HEK293 (cell line): ENCODE measurements at regions not wholly inside any gene's neighbourhood (a gene's known extent, or its start where the extent isn't known, plus 50 kb on each side); places are given as distances from the start of the nearest gene placed in this dataset.
"Not testable (repeated sequence)": the region's sequence is repeated elsewhere in the genome, so short reads cannot be mapped to it uniquely, and the experiment has no call there.

ENCODE experiments used
- CTCF ChIA-PET: fragments of 350-600 bp; formaldehyde crosslinking; extraction: SDS; loops from one replicate; lab custom pipeline; 2021; ENCODE audit warnings: antibody characterized with exemption; lab: Yijun Ruan, JAX
- POLR2A ChIA-PET: fragments of 300-600 bp; formaldehyde crosslinking; extraction: SDS; loops from one replicate; lab custom pipeline; 2020; ENCODE audit warnings: antibody characterized with exemption, inconsistent platforms; lab: Yijun Ruan, JAX
- H3K27ac ChIP-seq: fragments of 200-500 bp; sonication (Bioruptor generic); 2 replicates; pipeline ENCODE4 v1.5.1; 2014; ENCODE audit warnings: low read depth, low read length, control low read depth, inconsistent platforms; ENCODE audit errors: extremely low read depth
- H3K36me3 ChIP-seq, 2 experiments: fragments of 200-500 bp in 1 of 2; sonication (Bioruptor generic) in 1 of 2; 1 replicate in 1 of 2; 2 replicates in 1 of 2; pipeline ENCODE4 v1.5.1; 2014 to 2017; ENCODE audit warnings: inconsistent platforms in 2 of 2, low read length in 2 of 2; ENCODE audit not compliant: control insufficient read depth in 2 of 2, insufficient read depth in 1 of 2
- H3K4me1 ChIP-seq: fragments of 200-500 bp; sonication (Bioruptor generic); 2 replicates; pipeline ENCODE4 v1.5.1; 2014; ENCODE audit warnings: mild to moderate bottlenecking, low read length, inconsistent platforms; ENCODE audit not compliant: control insufficient read depth, insufficient read depth
- H3K4me3 ChIP-seq: 2 replicates; pipeline ENCODE4 v1.5.1; 2011; ENCODE audit warnings: low read depth, mild to moderate bottlenecking, control low read depth, low read length, moderate library complexity
- H3K9me3 ChIP-seq: fragments of 200-500 bp; sonication (Bioruptor generic); 2 replicates; pipeline ENCODE4 v1.5.1; 2014; ENCODE audit warnings: low read depth, low read length, inconsistent platforms; ENCODE audit not compliant: control insufficient read depth, insufficient read depth
- BCL11B ChIP-seq: fragments of 450-650 bp; formaldehyde crosslinking; IDR thresholded peaks from 2 replicates; pipeline ENCODE4 v1.5.1; 2016; ENCODE audit warnings: low read depth, missing biosample characterization, missing genetic modification characterization
- SCRT2 ChIP-seq: fragments of 450-650 bp; formaldehyde crosslinking; IDR thresholded peaks from 2 replicates; pipeline ENCODE4 v1.5.1; 2016; ENCODE audit warnings: missing biosample characterization, missing genetic modification characterization
- SETDB1 ChIP-seq: IDR thresholded peaks from one replicate; pipeline ENCODE4 v1.6.1; 2017; ENCODE audit warnings: mild to moderate bottlenecking, low read length, moderate library complexity, mixed read lengths; ENCODE audit not compliant: insufficient read length
- SP2 ChIP-seq: fragments of 450-650 bp; formaldehyde crosslinking; IDR thresholded peaks from 2 replicates; pipeline ENCODE4 v1.5.1; 2016; ENCODE audit warnings: missing biosample characterization, missing genetic modification characterization
- WT1 ChIP-seq: fragments of 450-650 bp; formaldehyde crosslinking; IDR thresholded peaks from 2 replicates; pipeline ENCODE4 v1.5.1; 2016; ENCODE audit warnings: missing biosample characterization, missing genetic modification characterization
- ZNF10 ChIP-seq: fragments of 450-650 bp; formaldehyde crosslinking; IDR thresholded peaks from 2 replicates; pipeline ENCODE4 v1.5.1; 2017; ENCODE audit warnings: missing biosample characterization, missing genetic modification characterization
- ZNF132 ChIP-seq: fragments of 450-650 bp; formaldehyde crosslinking; IDR thresholded peaks from 2 replicates; pipeline ENCODE4 v1.5.1; 2017; ENCODE audit warnings: missing biosample characterization, missing genetic modification characterization, borderline replicate concordance
- ZNF184 ChIP-seq: fragments of 450-650 bp; IDR thresholded peaks from 2 replicates; pipeline ENCODE4 v1.5.1; 2018; ENCODE audit warnings: missing biosample characterization, mild to moderate bottlenecking, missing genetic modification characterization
- ZNF23 ChIP-seq: fragments of 450-650 bp; formaldehyde crosslinking; IDR thresholded peaks from 2 replicates; pipeline ENCODE4 v1.5.1; 2016; ENCODE audit warnings: missing biosample characterization, missing genetic modification characterization, borderline replicate concordance
- ZNF239 ChIP-seq: fragments of 450-650 bp; formaldehyde crosslinking; IDR thresholded peaks from 2 replicates; pipeline ENCODE4 v1.5.1; 2016; ENCODE audit warnings: missing biosample characterization, missing genetic modification characterization
- ZNF324 ChIP-seq: fragments of 450-650 bp; formaldehyde crosslinking; IDR thresholded peaks from 2 replicates; pipeline ENCODE4 v1.5.1; 2016; ENCODE audit warnings: missing biosample characterization, missing genetic modification characterization
- ZNF423 ChIP-seq: fragments of 450-650 bp; formaldehyde crosslinking; IDR thresholded peaks from 2 replicates; pipeline ENCODE4 v1.5.1; 2016; ENCODE audit warnings: missing biosample characterization, missing genetic modification characterization
- ZNF610 ChIP-seq: fragments of 450-650 bp; formaldehyde crosslinking; IDR thresholded peaks from 2 replicates; pipeline ENCODE4 v1.5.1; 2016; ENCODE audit warnings: missing biosample characterization, missing genetic modification characterization, borderline replicate concordance
- ZNF623 ChIP-seq: fragments of 450-650 bp; formaldehyde crosslinking; IDR thresholded peaks from 2 replicates; pipeline ENCODE4 v1.5.1; 2016; ENCODE audit warnings: missing biosample characterization, missing genetic modification characterization
- ZNF629 ChIP-seq: fragments of 450-650 bp; formaldehyde crosslinking; IDR thresholded peaks from 2 replicates; pipeline ENCODE4 v1.5.1; 2017; ENCODE audit warnings: missing biosample characterization, missing genetic modification characterization
- ZNF654 ChIP-seq: fragments of 450-650 bp; formaldehyde crosslinking; IDR thresholded peaks from 2 replicates; pipeline ENCODE4 v1.5.1; 2016; ENCODE audit warnings: low read depth, missing biosample characterization, missing genetic modification characterization
- ZNF76 ChIP-seq: fragments of 450-650 bp; formaldehyde crosslinking; IDR thresholded peaks from 2 replicates; pipeline ENCODE4; 2016; ENCODE audit warnings: low read depth, missing biosample characterization, missing genetic modification characterization, borderline replicate concordance
- ZNF776 ChIP-seq: fragments of 450-650 bp; formaldehyde crosslinking; IDR thresholded peaks from 2 replicates; pipeline ENCODE4 v1.5.0; 2017; ENCODE audit warnings: missing biosample characterization, missing genetic modification characterization, borderline replicate concordance
- ZNF777 ChIP-seq: fragments of 450-650 bp; formaldehyde crosslinking; IDR thresholded peaks from 2 replicates; pipeline ENCODE4 v1.5.1; 2017; ENCODE audit warnings: missing biosample characterization, missing genetic modification characterization, borderline replicate concordance
- ZNF792 ChIP-seq: fragments of 450-650 bp; formaldehyde crosslinking; IDR thresholded peaks from 2 replicates; pipeline ENCODE4 v1.5.1; 2016; ENCODE audit warnings: missing biosample characterization, missing genetic modification characterization
- ZSCAN30 ChIP-seq: fragments of 450-650 bp; IDR thresholded peaks from 2 replicates; pipeline ENCODE4 v1.5.1; 2018; ENCODE audit warnings: missing biosample characterization, mild to moderate bottlenecking, missing genetic modification characterization, moderate library complexity
- TF ChIP-seq, protein P1 (sequence below): fragments of 450-650 bp; formaldehyde crosslinking; IDR thresholded peaks from 2 replicates; pipeline ENCODE4 v1.5.1; 2017; ENCODE audit warnings: missing biosample characterization, missing genetic modification characterization
- TF ChIP-seq, protein P2 (sequence below): fragments of 450-650 bp; formaldehyde crosslinking; IDR thresholded peaks from 2 replicates; pipeline ENCODE4 v1.5.1; 2017; ENCODE audit warnings: missing biosample characterization, missing genetic modification characterization
- TF ChIP-seq, protein P3 (sequence below): fragments of 450-650 bp; formaldehyde crosslinking; IDR thresholded peaks from 2 replicates; pipeline ENCODE4 v1.5.1; 2016; ENCODE audit warnings: missing biosample characterization, missing genetic modification characterization

DNA sequence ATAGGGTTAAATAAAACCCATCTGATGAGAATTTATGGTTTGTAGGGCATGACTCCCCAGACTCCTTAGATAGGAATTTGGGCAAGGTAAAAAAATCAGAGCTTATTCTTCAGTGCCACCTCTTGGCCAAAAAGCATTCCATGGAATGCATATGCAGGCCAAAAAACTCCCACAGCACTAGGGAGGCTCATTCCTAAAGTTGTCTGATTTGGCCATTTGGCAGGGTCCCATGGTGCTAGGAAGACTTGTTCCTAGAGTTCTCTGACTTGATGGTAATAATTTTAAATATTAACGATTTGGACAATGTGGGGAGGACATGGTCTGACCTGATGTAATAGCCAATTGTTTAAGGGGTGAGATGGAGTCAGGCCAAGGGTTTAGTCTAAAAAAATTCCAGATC is 93.0 kb downstream of the SPIN4 start:
- Histone ChIP-seq H3K36me3 (no peaks in the 10 kb centered on the region), H3K4me3 (no peak overlapping the region), H3K9me3 (peaks cover 2% of the 10 kb centered on the region), H3K27ac (no peak overlapping the region), H3K4me1 (no peaks in the 10 kb centered on the region)
- ChIA-PET CTCF (no interaction called here), POLR2A (no interaction called here)
- TF ChIP-seq ZNF324 (tag by site-specific recombination): no peak
- no peak for TF ChIP-seq ZNF610 (tag by site-specific recombination)
- TF ChIP-seq, protein P1, sequence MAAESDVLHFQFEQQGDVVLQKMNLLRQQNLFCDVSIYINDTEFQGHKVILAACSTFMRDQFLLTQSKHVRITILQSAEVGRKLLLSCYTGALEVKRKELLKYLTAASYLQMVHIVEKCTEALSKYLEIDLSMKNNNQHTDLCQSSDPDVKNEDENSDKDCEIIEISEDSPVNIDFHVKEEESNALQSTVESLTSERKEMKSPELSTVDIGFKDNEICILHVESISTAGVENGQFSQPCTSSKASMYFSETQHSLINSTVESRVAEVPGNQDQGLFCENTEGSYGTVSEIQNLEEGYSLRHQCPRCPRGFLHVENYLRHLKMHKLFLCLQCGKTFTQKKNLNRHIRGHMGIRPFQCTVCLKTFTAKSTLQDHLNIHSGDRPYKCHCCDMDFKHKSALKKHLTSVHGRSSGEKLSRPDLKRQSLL (tag by site-specific recombination): no peak
- no peak for TF ChIP-seq BCL11B
- TF ChIP-seq, protein P2, sequence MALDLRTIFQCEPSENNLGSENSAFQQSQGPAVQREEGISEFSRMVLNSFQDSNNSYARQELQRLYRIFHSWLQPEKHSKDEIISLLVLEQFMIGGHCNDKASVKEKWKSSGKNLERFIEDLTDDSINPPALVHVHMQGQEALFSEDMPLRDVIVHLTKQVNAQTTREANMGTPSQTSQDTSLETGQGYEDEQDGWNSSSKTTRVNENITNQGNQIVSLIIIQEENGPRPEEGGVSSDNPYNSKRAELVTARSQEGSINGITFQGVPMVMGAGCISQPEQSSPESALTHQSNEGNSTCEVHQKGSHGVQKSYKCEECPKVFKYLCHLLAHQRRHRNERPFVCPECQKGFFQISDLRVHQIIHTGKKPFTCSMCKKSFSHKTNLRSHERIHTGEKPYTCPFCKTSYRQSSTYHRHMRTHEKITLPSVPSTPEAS: no peak
- TF ChIP-seq ZNF777 (tag by site-specific recombination): no peak
- no peak for TF ChIP-seq SP2

DNA sequence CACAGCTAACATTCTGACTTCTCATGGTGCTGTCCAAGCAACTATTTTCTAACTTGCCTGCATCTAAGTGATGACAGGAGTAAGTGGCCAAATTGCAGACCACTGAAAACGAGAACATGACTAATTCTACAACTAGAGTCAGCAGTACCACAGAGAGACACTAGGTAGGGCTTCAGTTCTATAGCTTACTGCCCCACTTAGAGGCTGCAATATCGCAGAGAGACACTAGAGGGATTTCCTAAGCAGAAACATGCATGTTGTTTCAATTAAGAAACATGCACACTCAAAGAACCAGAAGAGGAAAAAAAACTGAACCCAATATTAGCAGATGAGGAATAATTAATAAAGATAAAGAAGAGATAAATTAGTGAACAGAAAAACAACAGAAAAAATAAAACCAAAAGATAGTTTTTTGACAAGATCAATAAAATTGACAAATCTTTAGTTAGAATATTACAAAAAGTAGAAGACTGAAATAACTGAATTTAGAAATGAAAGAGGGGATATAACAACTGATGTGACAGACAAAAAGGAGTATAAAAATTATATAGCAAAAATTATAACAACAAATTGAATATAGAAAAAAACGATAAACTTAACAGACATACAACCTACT is 100.8 kb downstream of the SPIN4 start:
- Histone ChIP-seq H3K27ac (no peak overlapping the region), H3K4me3 (no peak overlapping the region)
- TF ChIP-seq SCRT2 (tag by site-specific recombination) (no peak), ZNF423 (tag by site-specific recombination) (no peak), ZNF623 (tag by site-specific recombination) (no peak), ZNF132 (tag by site-specific recombination) (no peak), ZNF239 (tag by site-specific recombination) (no peak), ZNF654 (peak; percentile 75), ZNF23 (tag by site-specific recombination) (no peak), WT1 (tag by site-specific recombination) (no peak), ZNF792 (no peak), BCL11B (no peak), ZNF10 (tag by site-specific recombination) (no peak), ZNF629 (tag by site-specific recombination) (no peak), ZNF776 (tag by site-specific recombination) (no peak), ZNF76 (tag by site-specific recombination) (no peak), ZNF184 (tag by site-specific recombination) (no peak), SETDB1 (no peak), ZSCAN30 (tag by site-specific recombination) (0 out of 2 replicates have a peak, but pooled peaks have one; percentile 15)
- TF ChIP-seq, protein P3, sequence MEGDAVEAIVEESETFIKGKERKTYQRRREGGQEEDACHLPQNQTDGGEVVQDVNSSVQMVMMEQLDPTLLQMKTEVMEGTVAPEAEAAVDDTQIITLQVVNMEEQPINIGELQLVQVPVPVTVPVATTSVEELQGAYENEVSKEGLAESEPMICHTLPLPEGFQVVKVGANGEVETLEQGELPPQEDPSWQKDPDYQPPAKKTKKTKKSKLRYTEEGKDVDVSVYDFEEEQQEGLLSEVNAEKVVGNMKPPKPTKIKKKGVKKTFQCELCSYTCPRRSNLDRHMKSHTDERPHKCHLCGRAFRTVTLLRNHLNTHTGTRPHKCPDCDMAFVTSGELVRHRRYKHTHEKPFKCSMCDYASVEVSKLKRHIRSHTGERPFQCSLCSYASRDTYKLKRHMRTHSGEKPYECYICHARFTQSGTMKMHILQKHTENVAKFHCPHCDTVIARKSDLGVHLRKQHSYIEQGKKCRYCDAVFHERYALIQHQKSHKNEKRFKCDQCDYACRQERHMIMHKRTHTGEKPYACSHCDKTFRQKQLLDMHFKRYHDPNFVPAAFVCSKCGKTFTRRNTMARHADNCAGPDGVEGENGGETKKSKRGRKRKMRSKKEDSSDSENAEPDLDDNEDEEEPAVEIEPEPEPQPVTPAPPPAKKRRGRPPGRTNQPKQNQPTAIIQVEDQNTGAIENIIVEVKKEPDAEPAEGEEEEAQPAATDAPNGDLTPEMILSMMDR (tag by site-specific recombination): peak; percentile 86
- TF ChIP-seq, all 188 proteins: peak for 3
- Histone ChIP-seq H3K36me3 (no peaks in the 10 kb centered on the region), H3K9me3 (peaks cover 4% of the 10 kb centered on the region), H3K4me1 (no peaks in the 10 kb centered on the region)
- CTCF ChIA-PET: interaction anchor here (0.6 to 1.1 kb wide), 2 partner anchors 9 to 10 kb away, joined by 5 to 10 read pairs; no protein-coding TSS in a partner anchor
- POLR2A ChIA-PET: no interaction called here

DNA sequence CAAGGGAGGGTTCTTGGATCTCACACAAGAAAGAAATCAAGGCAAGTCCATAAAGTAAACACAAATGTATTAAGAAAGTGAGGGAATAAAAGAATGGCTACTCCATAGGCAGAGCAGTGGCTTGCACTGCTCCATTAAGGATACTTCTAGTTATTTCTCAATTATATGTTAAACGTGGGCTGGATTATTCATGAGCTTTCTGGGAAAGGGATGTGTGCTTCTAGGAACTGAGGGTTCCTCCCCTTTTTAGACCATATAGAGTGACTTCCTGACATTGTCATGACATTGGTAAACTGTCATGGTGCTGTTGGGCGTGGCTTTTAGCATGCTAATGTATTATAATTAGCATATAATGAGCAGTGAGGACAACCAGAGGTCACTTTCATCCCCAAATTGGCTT is 108.4 kb downstream of the SPIN4 start:
- H3K36me3 ChIP-seq, H3K9me3 ChIP-seq, H3K27ac ChIP-seq, H3K4me1 ChIP-seq, H3K4me3 ChIP-seq, POLR2A ChIA-PET, CTCF ChIA-PET: not testable (repeated sequence)

DNA sequence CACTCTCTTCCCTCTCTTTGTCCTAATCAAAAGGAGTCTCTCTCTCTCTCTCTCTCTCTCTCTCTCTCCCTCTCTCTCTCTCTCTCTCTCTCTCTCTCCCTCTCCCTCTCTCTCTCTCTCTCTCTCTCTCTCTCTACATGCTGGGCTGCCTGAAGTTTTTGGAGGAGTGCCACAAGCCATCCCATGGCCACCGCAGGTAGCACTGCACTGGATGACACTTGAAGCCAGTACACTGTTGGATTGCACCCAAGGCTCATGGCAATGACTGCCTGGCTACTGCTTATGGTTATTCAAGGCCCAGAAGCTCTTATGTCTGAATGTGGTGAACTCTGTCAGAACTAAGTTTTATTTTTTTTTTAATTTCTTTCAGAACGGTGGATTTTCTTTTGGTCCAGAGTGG is 115.2 kb downstream of the SPIN4 start:
- POLR2A ChIA-PET, H3K9me3 ChIP-seq, H3K27ac ChIP-seq, CTCF ChIA-PET, H3K4me3 ChIP-seq, H3K36me3 ChIP-seq, H3K4me1 ChIP-seq: not testable (repeated sequence)

DNA sequence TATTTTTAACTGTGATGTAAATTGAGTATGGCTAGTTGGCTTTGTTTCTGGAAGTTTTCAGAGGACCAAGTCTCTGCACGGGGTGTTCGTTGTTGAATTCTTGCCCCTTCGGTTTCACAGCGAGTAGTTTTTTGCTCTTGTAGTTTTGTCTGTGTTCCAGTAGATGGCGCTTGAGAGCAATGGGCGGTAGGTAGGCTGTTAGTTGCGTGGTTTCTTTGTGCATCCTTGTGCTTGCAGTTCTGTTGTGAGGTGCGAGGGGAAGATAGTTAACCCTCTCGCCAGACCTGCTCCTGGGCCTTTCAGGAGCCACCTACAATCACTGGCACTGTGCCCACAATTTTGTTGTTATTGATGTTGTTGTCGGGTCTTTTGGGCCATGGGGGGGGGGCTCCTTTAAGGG is 118.1 kb downstream of the SPIN4 start:
- H3K4me3 ChIP-seq, H3K9me3 ChIP-seq, CTCF ChIA-PET, H3K36me3 ChIP-seq, POLR2A ChIA-PET, H3K4me1 ChIP-seq, H3K27ac ChIP-seq: not testable (repeated sequence)
